Stimulated activated CD8-positive, alpha-beta memory T cell treated with anti-CD3 and anti-CD28 coated beads, Interleukin-4, amount 100 ng/mL, for 4 hours (primary cell): ENCODE measurements at regions not wholly inside any gene's neighbourhood (a gene's known extent, or its start where the extent isn't known, plus 50 kb on each side); places are given as distances from the start of the nearest gene placed in this dataset.

Experiments
- DNase-seq, 2 donors: peaks; one replicate each; pipeline ENCODE4 v3.0.0-alpha.2; 2020; ENCODE audit warnings: low read depth in 2 of 2, low spot score in 1 of 2

DNA sequence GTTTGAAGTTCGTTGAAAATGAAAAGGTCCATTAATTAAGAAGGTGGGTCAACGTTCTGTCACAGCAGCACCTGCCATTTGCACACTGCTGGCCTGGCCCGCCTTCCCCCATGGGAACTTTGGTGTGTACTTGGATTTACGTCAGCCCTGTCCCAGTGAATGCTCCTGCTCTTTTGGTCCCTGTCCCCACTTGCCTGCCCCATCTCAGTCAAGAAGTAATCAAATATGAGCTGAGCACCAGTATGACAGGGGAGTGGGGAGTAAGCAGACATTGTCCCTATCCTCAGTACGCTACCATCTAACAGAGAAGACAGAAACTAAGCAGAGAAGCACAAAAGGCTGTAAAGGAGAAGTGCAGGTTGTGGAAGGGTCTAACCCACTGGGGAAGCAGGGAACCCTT lies 65.1 kb downstream of the SLC4A3 start:
- no peak for DNase-seq

GRCh38 chr2:219695145-219695709 lies 67.8 kb downstream of the SLC4A3 start:
- no peak for DNase-seq

DNA sequence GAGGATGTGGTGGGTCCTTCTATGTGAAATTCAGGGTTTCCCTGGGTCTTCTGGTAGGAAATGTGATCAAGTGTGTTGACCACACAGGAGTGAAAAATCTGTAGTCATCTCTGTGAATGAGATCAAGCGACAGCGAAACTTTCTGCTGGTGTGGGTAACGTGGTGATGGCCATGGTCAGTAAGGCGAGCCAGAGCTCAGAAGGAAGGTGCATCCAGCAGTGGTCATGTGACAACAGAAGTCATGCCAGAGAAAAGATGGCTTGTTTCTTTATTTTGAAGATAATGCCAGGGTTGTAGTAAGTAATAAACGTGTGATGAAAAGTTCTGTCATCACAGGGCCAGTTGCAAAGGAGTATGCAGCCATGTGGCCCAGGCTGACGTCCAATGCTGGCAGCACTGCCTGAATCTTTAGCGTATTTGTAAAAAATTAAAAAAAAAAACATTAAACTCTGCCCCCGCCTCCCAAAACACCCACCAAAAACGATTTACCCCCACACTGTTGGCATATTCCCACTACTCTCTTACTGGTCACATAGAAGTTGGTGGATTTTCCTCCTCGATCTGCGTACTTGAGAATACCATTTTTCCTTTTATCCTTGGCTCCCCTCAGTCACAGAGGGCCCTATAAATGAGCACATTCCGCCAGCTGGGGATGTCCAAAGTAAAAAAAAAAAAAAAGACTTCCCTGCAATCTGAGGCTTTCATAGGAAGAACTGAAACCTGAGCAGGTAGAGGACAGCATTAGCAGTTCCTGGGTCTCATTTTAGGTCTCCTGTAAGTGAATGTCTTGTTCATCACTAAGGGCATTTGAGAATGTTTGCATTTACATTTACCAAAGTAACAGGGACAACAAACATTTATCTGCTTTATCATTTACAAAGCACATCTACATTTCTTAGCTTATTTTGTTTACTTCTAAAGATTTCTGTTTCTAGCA lies 70.6 kb downstream of the SLC4A3 start:
- no peak for DNase-seq

- DNase-seq, result no peak
These were observed 71.5 kb downstream of the SLC4A3 start for GRCh38 chr2:219698748-219699439.

DNA sequence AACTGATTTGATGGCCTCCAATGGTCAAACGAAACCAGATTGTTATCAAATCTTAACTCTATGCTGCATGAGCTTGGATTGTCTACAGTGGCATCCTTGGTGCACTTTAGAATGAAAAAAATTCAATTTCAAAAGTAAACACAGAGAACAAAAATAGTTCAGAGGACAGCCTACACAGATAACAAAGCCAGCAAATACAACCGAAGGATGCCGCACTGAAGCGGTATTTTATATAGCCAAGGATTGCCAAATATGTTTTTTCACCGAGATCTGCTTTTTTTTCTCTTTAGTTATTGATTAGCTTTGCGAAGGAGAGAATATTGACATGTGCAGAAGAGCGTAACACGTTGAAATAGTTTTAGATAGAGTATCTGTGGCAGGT lies 72.0 kb downstream of the SLC4A3 start:
- DNase-seq, result no peak

GRCh38 chr2:219701847-219702634 lies 74.6 kb downstream of the SLC4A3 start:
- no peak for DNase-seq

DNA sequence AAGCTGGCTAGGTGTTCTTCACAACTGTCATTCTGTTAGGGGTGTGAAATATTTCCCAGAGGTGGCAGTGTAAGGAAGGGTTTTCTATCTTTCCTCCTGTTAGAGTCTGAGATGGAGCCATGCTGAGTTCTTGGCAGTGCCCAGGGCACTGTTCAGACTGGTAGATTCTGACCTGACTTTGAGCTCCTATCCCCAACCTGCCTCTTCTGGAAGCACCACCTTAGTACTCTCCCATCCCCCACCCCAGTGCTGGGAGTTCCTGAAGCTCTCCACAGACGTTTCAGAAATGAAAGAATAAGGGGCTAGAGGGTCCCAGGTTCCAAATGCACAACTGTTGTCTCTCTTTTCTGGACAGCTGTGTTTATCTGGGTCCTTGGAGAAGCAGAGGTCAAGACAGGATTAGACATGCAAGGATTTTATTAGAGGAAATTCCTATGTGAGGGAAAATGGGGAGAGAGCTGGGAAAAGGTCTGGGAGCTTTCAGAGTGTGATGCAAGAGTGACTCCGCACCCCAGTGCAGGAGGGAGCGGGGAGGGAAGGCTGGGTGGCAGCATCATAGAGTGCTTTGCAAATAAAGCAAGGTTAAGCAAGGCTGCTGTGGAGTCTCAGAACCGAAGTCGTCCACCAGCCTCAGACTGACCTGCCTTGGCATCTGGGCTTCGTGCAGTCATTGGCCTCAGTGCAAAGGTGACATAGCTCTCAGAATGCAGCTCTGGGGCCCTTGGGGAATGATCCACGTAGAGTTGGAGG lies 75.5 kb downstream of the SLC4A3 start:
- no peak for DNase-seq

GRCh38 chr2:219704878-219705277 lies 77.4 kb downstream of the SLC4A3 start:
- no peak for DNase-seq

GRCh38 chr2:219706823-219707281 lies 79.4 kb downstream of the SLC4A3 start:
- DNase-seq, result no peak

- DNase-seq, result no peak
These were observed 80.3 kb downstream of the SLC4A3 start for GRCh38 chr2:219707496-219708285.

DNA sequence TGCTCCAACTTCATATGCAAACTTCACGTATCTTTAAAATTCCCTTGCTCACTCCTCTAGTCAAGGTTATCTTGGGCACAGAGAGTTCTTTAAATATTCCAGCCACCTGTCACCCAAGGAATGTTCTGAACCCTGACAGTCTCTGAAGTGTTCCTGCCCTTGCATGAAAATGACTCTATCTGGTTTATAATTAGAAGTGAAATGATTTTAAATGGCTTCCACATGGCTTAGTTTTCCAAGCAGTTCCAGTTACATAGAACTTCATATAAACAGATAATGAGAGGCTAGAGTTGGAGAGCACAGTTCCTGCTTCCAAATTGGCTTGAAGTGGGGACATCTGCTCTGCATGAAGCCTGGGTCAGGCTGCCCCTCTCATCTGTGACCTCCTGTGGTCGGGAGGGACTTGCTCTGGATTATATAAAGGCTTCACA lies 81.9 kb downstream of the SLC4A3 start:
- DNase-seq, result no peak

DNA sequence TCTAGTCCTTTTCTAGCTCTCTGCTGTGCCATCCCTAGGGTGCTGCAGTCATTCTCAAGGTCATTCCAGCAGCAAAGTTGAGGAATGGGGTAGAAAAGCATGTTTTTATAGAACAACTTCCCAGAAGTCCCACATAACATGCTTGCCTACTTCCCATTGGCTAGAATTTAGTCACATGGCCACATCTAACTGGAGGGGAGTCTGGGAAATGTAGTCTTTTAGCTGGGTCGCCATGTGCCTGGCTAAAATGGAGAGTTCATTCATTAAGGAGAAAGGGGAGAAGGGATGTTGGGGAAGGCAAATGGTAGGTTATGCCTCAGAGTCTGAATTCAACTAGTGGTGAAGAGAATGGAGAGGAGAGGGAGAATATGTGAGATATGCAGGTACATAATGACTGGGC lies 85.7 kb downstream of the SLC4A3 start:
- DNase-seq, result no peak

GRCh38 chr2:219714681-219715400 lies 87.4 kb downstream of the SLC4A3 start:
- DNase-seq, result no peak

DNA sequence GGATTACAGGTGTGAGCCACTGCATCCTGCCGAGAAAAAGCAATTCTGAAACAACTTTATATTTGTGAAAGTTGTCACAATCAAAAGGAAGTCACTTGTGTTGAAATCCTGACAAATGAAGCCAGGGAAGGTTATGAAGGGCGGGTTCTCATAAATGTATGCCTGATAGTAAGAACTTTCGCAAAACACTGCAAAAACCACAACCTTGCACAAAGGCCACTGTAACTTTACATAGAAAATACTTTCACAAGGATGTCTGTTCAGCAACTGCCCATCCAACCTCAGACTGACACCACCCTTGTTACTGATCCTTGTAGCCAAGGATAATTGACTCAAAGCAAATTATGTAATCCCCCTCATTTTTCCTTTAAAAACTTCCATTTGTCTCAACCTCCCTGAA lies 90.6 kb downstream of the SLC4A3 start:
- DNase-seq, result no peak

- no peak for DNase-seq
These were observed 92.1 kb downstream of the SLC4A3 start for GRCh38 chr2:219719521-219719920.

DNA sequence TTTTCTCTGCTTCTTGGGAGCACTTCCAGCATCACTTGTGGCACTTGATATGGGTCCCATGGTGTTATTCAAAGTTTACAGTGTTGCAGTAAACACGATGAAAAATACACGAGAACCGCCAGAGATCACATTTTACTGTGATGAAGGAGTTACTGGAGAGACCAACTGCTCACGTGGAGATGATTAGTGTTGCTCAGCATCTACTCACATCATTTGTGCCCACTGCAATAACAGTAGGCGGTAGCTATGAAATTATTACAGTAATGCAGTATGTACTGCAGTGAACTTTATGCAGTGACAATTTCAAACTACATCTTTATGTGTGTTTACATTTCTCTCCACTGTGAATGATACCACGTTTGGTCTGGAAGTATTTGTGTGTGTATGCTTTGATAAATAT lies 93.5 kb downstream of the SLC4A3 start:
- DNase-seq, result no peak

DNA sequence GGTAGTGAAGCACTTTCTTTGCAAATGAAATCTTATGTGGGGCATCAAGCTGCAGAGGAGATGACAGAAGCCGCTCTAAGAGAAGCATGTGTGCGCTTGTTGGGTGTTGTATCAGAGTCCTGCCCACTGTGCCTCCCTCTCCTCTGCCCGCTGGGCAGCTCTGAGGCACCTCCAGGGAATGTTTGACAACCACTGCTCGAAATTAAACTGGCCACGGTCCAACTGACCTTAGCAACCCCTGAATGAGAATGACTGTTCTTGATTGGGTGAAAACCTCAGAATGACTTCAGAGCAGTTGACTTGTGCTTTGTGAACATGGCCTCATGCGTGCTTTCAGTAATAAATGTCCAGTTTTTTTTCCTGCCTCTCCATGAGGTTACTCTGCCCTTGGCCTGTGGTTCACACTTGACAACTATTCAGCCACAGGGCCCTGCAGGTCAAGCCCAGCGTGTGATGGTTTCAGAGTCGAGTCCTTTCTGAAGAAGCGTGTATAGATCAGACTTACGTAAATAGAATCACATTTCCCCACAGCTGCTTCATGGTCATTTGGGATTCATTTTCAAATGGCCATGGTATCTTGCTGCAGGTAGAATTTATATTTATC lies 94.9 kb downstream of the SLC4A3 start:
- no peak for DNase-seq

DNA sequence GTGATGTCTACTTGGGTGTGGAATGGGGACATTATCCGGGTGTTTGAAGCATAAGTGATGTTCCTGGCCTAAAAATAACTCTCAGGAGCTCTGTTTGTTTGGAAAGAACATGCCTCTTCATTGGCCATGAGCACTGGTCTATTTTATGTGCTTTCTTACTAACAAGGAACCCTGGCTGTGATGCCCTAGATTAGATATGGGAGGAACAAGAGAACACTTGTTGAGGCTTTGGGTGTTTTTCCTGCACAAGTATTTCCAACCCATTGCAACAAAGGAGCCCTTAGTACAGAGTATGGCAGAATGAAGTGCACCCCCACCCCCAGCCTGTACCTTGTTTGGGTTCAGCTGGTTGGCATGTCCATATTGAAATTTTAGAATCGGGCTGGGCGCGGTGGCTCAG lies 95.9 kb downstream of the SLC4A3 start:
- DNase-seq, result no peak

DNA sequence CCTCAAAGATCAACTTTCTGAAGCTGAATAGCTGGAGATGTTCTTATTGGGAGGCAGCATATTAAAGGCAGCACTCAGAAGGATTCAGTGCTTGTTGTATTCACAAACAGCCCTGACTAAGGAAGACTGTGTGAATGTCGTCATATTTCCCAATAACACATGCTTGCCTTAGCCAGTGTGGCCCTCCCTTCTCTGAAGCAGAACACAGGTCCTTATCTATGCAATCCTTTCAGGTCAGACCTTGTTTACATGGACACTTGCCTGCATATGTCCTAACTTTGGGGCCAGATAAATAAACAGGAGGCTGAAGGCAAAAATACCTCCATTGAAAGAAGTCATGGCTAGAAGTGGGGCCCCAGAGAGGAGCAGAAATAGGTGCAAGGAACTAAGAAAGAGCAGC lies 97.2 kb downstream of the SLC4A3 start:
- DNase-seq, result no peak
